Activated CD8-positive, alpha-beta memory T cell treated with anti-CD3 and anti-CD28 coated beads, Interleukin-2, amount 10 ng/mL, durations not matched to agents 7 days and 5 days (primary cell): ENCODE measurements at regions not wholly inside any gene's neighbourhood (a gene's known extent, or its start where the extent isn't known, plus 50 kb on each side); places are given as distances from the start of the nearest gene placed in this dataset.

Experiments
- ATAC-seq: fragments of 150-1000 bp; cut with Tn5 transposase; one replicate; pipeline ENCODE4 v1.10.0; 2021; ENCODE audit warnings: moderate library complexity
- CTCF ChIA-PET: fragments of 350-600 bp; sonication (Branson Sonifier 250); formaldehyde crosslinking; loops from one replicate; lab custom pipeline; 2021; ENCODE audit warnings: antibody characterized with exemption; lab: Charles Lee
- DNase-seq: peaks from one replicate; pipeline ENCODE4 v3.0.0-alpha.2; 2020
- H3K27ac Mint-ChIP-seq: one replicate; pipeline ENCODE4 v1.8.0; 2021; ENCODE audit warnings: mild to moderate bottlenecking, mixed read lengths
- H3K27me3 Mint-ChIP-seq: one replicate; pipeline ENCODE4 v1.8.0; 2021; ENCODE audit warnings: mixed read lengths
- H3K36me3 Mint-ChIP-seq: one replicate; pipeline ENCODE4 v1.8.0; 2021; ENCODE audit warnings: mild to moderate bottlenecking, mixed read lengths
- H3K4me1 Mint-ChIP-seq: one replicate; pipeline ENCODE4 v1.8.0; 2021; ENCODE audit warnings: mixed read lengths
- H3K4me3 Mint-ChIP-seq: one replicate; pipeline ENCODE4 v1.8.0; 2021; ENCODE audit warnings: mild to moderate bottlenecking, moderate library complexity, mixed read lengths
- H3K9me3 Mint-ChIP-seq: one replicate; pipeline ENCODE4 v1.8.0; 2022; ENCODE audit warnings: low read depth, mixed read lengths

- peaks cover 4% of the 10 kb centered on the region for H3K9me3 Mint-ChIP-seq
- H3K27me3 Mint-ChIP-seq = no peaks in the 10 kb centered on the region
- ATAC-seq (no peak), DNase-seq (no peak)
- no peaks in the 10 kb centered on the region for H3K4me1 Mint-ChIP-seq
- no peak overlapping the region for H3K27ac Mint-ChIP-seq
- no peak overlapping the region for H3K4me3 Mint-ChIP-seq
- CTCF ChIA-PET = no interaction called here
- no peaks in the 10 kb centered on the region for H3K36me3 Mint-ChIP-seq
Observed at GRCh38 chr3:148229107-148229506, 468.6 kb upstream of the AGTR1 start.

- Mint-ChIP-seq H3K4me3 (no peak overlapping the region), H3K27ac (no peak overlapping the region), H3K4me1 (no peaks in the 10 kb centered on the region), H3K27me3 (no peaks in the 10 kb centered on the region), H3K36me3 (no peaks in the 10 kb centered on the region), H3K9me3 (peaks cover 4% of the 10 kb centered on the region)
- DNase-seq (no peak), ATAC-seq (no peak)
- CTCF ChIA-PET = no interaction called here
Observed at GRCh38 chr3:148230473-148230872, 467.2 kb upstream of the AGTR1 start.

GRCh38 chr3:148232389-148232788 lies 465.3 kb upstream of the AGTR1 start:
- no peak for ATAC-seq
- Mint-ChIP-seq H3K27ac (no peak overlapping the region), H3K27me3 (no peaks in the 10 kb centered on the region), H3K9me3 (peaks cover 4% of the 10 kb centered on the region), H3K4me1 (no peaks in the 10 kb centered on the region), H3K36me3 (no peaks in the 10 kb centered on the region), H3K4me3 (no peak overlapping the region)
- CTCF ChIA-PET = no interaction called here
- DNase-seq = no peak

- Mint-ChIP-seq H3K27me3 (no peaks in the 10 kb centered on the region), H3K27ac (no peak overlapping the region), H3K9me3 (peaks cover 4% of the 10 kb centered on the region), H3K4me3 (no peak overlapping the region), H3K4me1 (no peaks in the 10 kb centered on the region), H3K36me3 (no peaks in the 10 kb centered on the region)
- ATAC-seq (no peak), DNase-seq (no peak)
- CTCF ChIA-PET = no interaction called here
Observed at GRCh38 chr3:148233403-148233802, 464.3 kb upstream of the AGTR1 start.

- no peaks in the 10 kb centered on the region for H3K36me3 Mint-ChIP-seq
- H3K27me3 Mint-ChIP-seq = no peaks in the 10 kb centered on the region
- CTCF ChIA-PET = no interaction called here
- H3K4me1 Mint-ChIP-seq = no peaks in the 10 kb centered on the region
- no peak overlapping the region for H3K4me3 Mint-ChIP-seq
- ATAC-seq (no peak), DNase-seq (no peak)
- peaks cover 4% of the 10 kb centered on the region for H3K9me3 Mint-ChIP-seq
- H3K27ac Mint-ChIP-seq = no peak overlapping the region
Observed at GRCh38 chr3:148234536-148234935, 463.2 kb upstream of the AGTR1 start.

GRCh38 chr3:148235566-148235965 lies 462.1 kb upstream of the AGTR1 start:
- DNase-seq (no peak), ATAC-seq (no peak)
- CTCF ChIA-PET = no interaction called here
- no peak overlapping the region for H3K4me3 Mint-ChIP-seq
- no peaks in the 10 kb centered on the region for H3K4me1 Mint-ChIP-seq
- H3K27ac Mint-ChIP-seq = no peak overlapping the region
- H3K9me3 Mint-ChIP-seq = peaks cover 2% of the 10 kb centered on the region
- H3K36me3 Mint-ChIP-seq = no peaks in the 10 kb centered on the region
- no peaks in the 10 kb centered on the region for H3K27me3 Mint-ChIP-seq

GRCh38 chr3:148238421-148238821 lies 459.3 kb upstream of the AGTR1 start:
- no peak for ATAC-seq
- H3K9me3 Mint-ChIP-seq = peaks cover 3% of the 10 kb centered on the region
- no peaks in the 10 kb centered on the region for H3K4me1 Mint-ChIP-seq
- H3K27ac Mint-ChIP-seq = no peak overlapping the region
- no peak overlapping the region for H3K4me3 Mint-ChIP-seq
- H3K27me3 Mint-ChIP-seq = no peaks in the 10 kb centered on the region
- H3K36me3 Mint-ChIP-seq = no peaks in the 10 kb centered on the region
- no peak for DNase-seq
- CTCF ChIA-PET = no interaction called here

- peaks cover 3% of the 10 kb centered on the region for H3K9me3 Mint-ChIP-seq
- ATAC-seq (no peak), DNase-seq (no peak)
- no peak overlapping the region for H3K4me3 Mint-ChIP-seq
- no peaks in the 10 kb centered on the region for H3K36me3 Mint-ChIP-seq
- no peaks in the 10 kb centered on the region for H3K4me1 Mint-ChIP-seq
- no peaks in the 10 kb centered on the region for H3K27me3 Mint-ChIP-seq
- CTCF ChIA-PET = no interaction called here
- no peak overlapping the region for H3K27ac Mint-ChIP-seq
Observed at GRCh38 chr3:148240351-148240750, 457.4 kb upstream of the AGTR1 start.

GRCh38 chr3:148243609-148244008 lies 454.1 kb upstream of the AGTR1 start:
- CTCF ChIA-PET = no interaction called here
- H3K36me3 Mint-ChIP-seq = no peaks in the 10 kb centered on the region
- H3K27ac Mint-ChIP-seq = no peak overlapping the region
- H3K4me1 Mint-ChIP-seq = no peaks in the 10 kb centered on the region
- H3K4me3 Mint-ChIP-seq = no peak overlapping the region
- H3K9me3 Mint-ChIP-seq = peaks cover 5% of the 10 kb centered on the region
- H3K27me3 Mint-ChIP-seq = no peaks in the 10 kb centered on the region
- no peak for ATAC-seq
- DNase-seq = no peak

- H3K9me3 Mint-ChIP-seq = peaks cover 2% of the 10 kb centered on the region
- no peak overlapping the region for H3K27ac Mint-ChIP-seq
- DNase-seq (no peak), ATAC-seq (no peak)
- no peak overlapping the region for H3K4me3 Mint-ChIP-seq
- H3K4me1 Mint-ChIP-seq = no peaks in the 10 kb centered on the region
- H3K36me3 Mint-ChIP-seq = no peaks in the 10 kb centered on the region
- CTCF ChIA-PET = no interaction called here
- H3K27me3 Mint-ChIP-seq = no peaks in the 10 kb centered on the region
Observed at GRCh38 chr3:148246291-148246923, 451.3 kb upstream of the AGTR1 start.

- H3K4me1 Mint-ChIP-seq = no peaks in the 10 kb centered on the region
- no peak for ATAC-seq
- no peaks in the 10 kb centered on the region for H3K27me3 Mint-ChIP-seq
- no peak overlapping the region for H3K27ac Mint-ChIP-seq
- DNase-seq = no peak
- H3K36me3 Mint-ChIP-seq = no peaks in the 10 kb centered on the region
- CTCF ChIA-PET = no interaction called here
- no peak overlapping the region for H3K4me3 Mint-ChIP-seq
- peaks cover 9% of the 10 kb centered on the region for H3K9me3 Mint-ChIP-seq
Observed at GRCh38 chr3:148253713-148254112, 444.0 kb upstream of the AGTR1 start.

GRCh38 chr3:148254402-148254801 lies 443.3 kb upstream of the AGTR1 start:
- Mint-ChIP-seq H3K36me3 (no peaks in the 10 kb centered on the region), H3K27me3 (no peaks in the 10 kb centered on the region), H3K4me1 (no peaks in the 10 kb centered on the region), H3K9me3 (peaks cover 9% of the 10 kb centered on the region), H3K27ac (no peak overlapping the region), H3K4me3 (no peak overlapping the region)
- no peak for DNase-seq
- no peak for ATAC-seq
- CTCF ChIA-PET = no interaction called here

GRCh38 chr3:148255981-148256969 lies 441.4 kb upstream of the AGTR1 start:
- no peak overlapping the region for H3K27ac Mint-ChIP-seq
- CTCF ChIA-PET = no interaction called here

GRCh38 chr3:148262980-148263379 lies 434.7 kb upstream of the AGTR1 start:
- Mint-ChIP-seq H3K27me3 (no peaks in the 10 kb centered on the region), H3K36me3 (no peaks in the 10 kb centered on the region), H3K27ac (no peak overlapping the region), H3K4me1 (no peaks in the 10 kb centered on the region), H3K4me3 (no peak overlapping the region), H3K9me3 (no peaks in the 10 kb centered on the region)
- DNase-seq (no peak), ATAC-seq (no peak)
- CTCF ChIA-PET = no interaction called here

More at GRCh38 chr3:148255981-148256969, 441.4 kb upstream of the AGTR1 start:
- H3K27me3 Mint-ChIP-seq = no peaks in the 10 kb centered on the region
- peaks cover 9% of the 10 kb centered on the region for H3K9me3 Mint-ChIP-seq
- DNase-seq (no peak), ATAC-seq (no peak)
- no peaks in the 10 kb centered on the region for H3K36me3 Mint-ChIP-seq
- H3K4me3 Mint-ChIP-seq = no peak overlapping the region
- H3K4me1 Mint-ChIP-seq = no peaks in the 10 kb centered on the region
